MM.1S (cell line): ENCODE measurements at regions not wholly inside any gene's neighbourhood (a gene's known extent, or its start where the extent isn't known, plus 50 kb on each side); places are given as distances from the start of the nearest gene placed in this dataset.

Source experiments
- DNase-seq: peaks from one replicate; pipeline ENCODE4 v3.0.0-alpha.2; 2015
- H2AFZ ChIP-seq: fragments of 300-600 bp; sonication (generic); 2 replicates; pipeline ENCODE4 v1.6.0; 2016; ENCODE audit warnings: antibody characterized with exemption, low read length
- H3F3A ChIP-seq: fragments of 300-600 bp; sonication (generic); 2 replicates; pipeline ENCODE4 v1.6.1; 2016; ENCODE audit warnings: mild to moderate bottlenecking, antibody characterized with exemption, low read length, moderate library complexity, mixed read lengths; ENCODE audit not compliant: insufficient read depth
- H3K27ac ChIP-seq: fragments of 300-600 bp; sonication (generic); 2 replicates; pipeline ENCODE4 v1.5.1; 2016; ENCODE audit warnings: mild to moderate bottlenecking, low read length
- H3K27me3 ChIP-seq: fragments of 300-600 bp; sonication (generic); replicated peaks from 2 replicates; pipeline ENCODE4 v1.6.0; 2016; ENCODE audit warnings: low read length; ENCODE audit not compliant: insufficient read depth
- H3K36me3 ChIP-seq: fragments of 300-600 bp; sonication (generic); replicated peaks from 2 replicates; pipeline ENCODE4 v1.6.1; 2016; ENCODE audit warnings: mild to moderate bottlenecking, low read length, mixed read lengths; ENCODE audit not compliant: insufficient read depth
- H3K4me1 ChIP-seq: fragments of 300-600 bp; sonication (generic); 2 replicates; pipeline ENCODE4 v1.6.1; 2016; ENCODE audit warnings: low read length, mixed read lengths
- H3K4me2 ChIP-seq: fragments of 300-600 bp; sonication (generic); 2 replicates; pipeline ENCODE4 v1.6.0; 2016; ENCODE audit warnings: low read depth, low read length
- H3K4me3 ChIP-seq: fragments of 300-600 bp; sonication (generic); 2 replicates; pipeline ENCODE4 v1.5.1; 2016; ENCODE audit warnings: low read length, mixed read lengths
- H3K79me2 ChIP-seq: fragments of 300-600 bp; sonication (generic); 2 replicates; pipeline ENCODE4 v1.6.1; 2016; ENCODE audit warnings: mixed run types, low read length, mixed read lengths
- H3K9ac ChIP-seq: fragments of 300-600 bp; sonication (generic); 2 replicates; pipeline ENCODE4 v1.6.1; 2016; ENCODE audit warnings: low read length, mixed read lengths
- H3K9me2 ChIP-seq: fragments of 300-600 bp; sonication (generic); replicated peaks from 2 replicates; pipeline ENCODE4 v1.6.1; 2016; ENCODE audit warnings: mild to moderate bottlenecking, low read length, mixed read lengths; ENCODE audit not compliant: insufficient read depth
- H3K9me3 ChIP-seq: fragments of 300-600 bp; sonication (generic); replicated peaks from 2 replicates; pipeline ENCODE4 v1.6.1; 2016; ENCODE audit warnings: mild to moderate bottlenecking, low read length, mixed read lengths; ENCODE audit not compliant: insufficient read depth
- H4K20me1 ChIP-seq: fragments of 300-600 bp; sonication (generic); 2 replicates; pipeline ENCODE4 v1.6.1; 2016; ENCODE audit warnings: mild to moderate bottlenecking, low read length, moderate library complexity, mixed read lengths; ENCODE audit not compliant: insufficient read depth
- CTCF ChIP-seq: fragments of 300-600 bp; sonication (generic); IDR thresholded peaks from 2 replicates; pipeline ENCODE4 v1.5.1; 2016; ENCODE audit warnings: antibody characterized with exemption, low read length, mixed read lengths
- EZH2 ChIP-seq: fragments of 300-600 bp; sonication (generic); optimal IDR thresholded peaks from 2 replicates; pipeline ENCODE3; 2017; ENCODE audit warnings: low read depth, mild to moderate bottlenecking, antibody characterized with exemption, low read length, mixed read lengths
- EZH2phosphoT487 ChIP-seq: fragments of 300-600 bp; sonication (generic); IDR thresholded peaks from 2 replicates; pipeline ENCODE4 v1.6.1; 2018; ENCODE audit warnings: antibody characterized with exemption, low read length

GRCh38 chr1:199789141-199789540, 238.4 kb upstream of the NR5A2 start:
- no peaks in the 10 kb centered on the region for H3K36me3 ChIP-seq
- H3K9ac ChIP-seq, result no peak overlapping the region
- H2AFZ ChIP-seq, result no peak overlapping the region
- H3K4me1 ChIP-seq, result no peaks in the 10 kb centered on the region
- no peaks in the 10 kb centered on the region for H4K20me1 ChIP-seq
- H3K9me2 ChIP-seq, result no peaks in the 10 kb centered on the region
- no peaks in the 10 kb centered on the region for H3F3A ChIP-seq
- H3K9me3 ChIP-seq, result no peaks in the 10 kb centered on the region
- H3K27me3 ChIP-seq, result no peaks in the 10 kb centered on the region
- no peak for TF ChIP-seq EZH2phosphoT487
- no peak for TF ChIP-seq CTCF
- no peak for TF ChIP-seq EZH2
- DNase-seq, result no peak
- H3K27ac ChIP-seq, result no peak overlapping the region
- no peaks in the 10 kb centered on the region for H3K79me2 ChIP-seq
- no peak overlapping the region for H3K4me2 ChIP-seq
- no peak overlapping the region for H3K4me3 ChIP-seq

- Histone ChIP-seq H3K9me2 (no peaks in the 10 kb centered on the region), H4K20me1 (no peaks in the 10 kb centered on the region), H3K36me3 (no peaks in the 10 kb centered on the region), H3K27ac (no peak overlapping the region), H3K9ac (no peak overlapping the region), H3K27me3 (no peaks in the 10 kb centered on the region), H3K79me2 (no peaks in the 10 kb centered on the region), H3F3A (no peaks in the 10 kb centered on the region), H3K4me1 (no peaks in the 10 kb centered on the region), H3K9me3 (no peaks in the 10 kb centered on the region), H3K4me2 (no peak overlapping the region), H3K4me3 (no peak overlapping the region), H2AFZ (no peak overlapping the region)
- TF ChIP-seq CTCF, result no peak
- TF ChIP-seq EZH2phosphoT487, result no peak
- TF ChIP-seq EZH2, result no peak
- DNase-seq, result no peak
Measured at GRCh38 chr1:199791495-199791894, 236.0 kb upstream of the NR5A2 start.

- H2AFZ ChIP-seq, result no peak overlapping the region
- H3F3A ChIP-seq, result no peaks in the 10 kb centered on the region
- H3K27ac ChIP-seq, result no peak overlapping the region
- H3K9me2 ChIP-seq, result no peaks in the 10 kb centered on the region
- no peaks in the 10 kb centered on the region for H4K20me1 ChIP-seq
- H3K4me2 ChIP-seq, result no peak overlapping the region
- no peak overlapping the region for H3K9ac ChIP-seq
- no peak for TF ChIP-seq EZH2phosphoT487
- TF ChIP-seq EZH2, result no peak
- TF ChIP-seq CTCF, result no peak
- no peaks in the 10 kb centered on the region for H3K9me3 ChIP-seq
- no peak for DNase-seq
- H3K36me3 ChIP-seq, result no peaks in the 10 kb centered on the region
- H3K4me1 ChIP-seq, result no peaks in the 10 kb centered on the region
- no peaks in the 10 kb centered on the region for H3K27me3 ChIP-seq
- no peak overlapping the region for H3K4me3 ChIP-seq
- H3K79me2 ChIP-seq, result no peaks in the 10 kb centered on the region
Measured at GRCh38 chr1:199792874-199793273, 234.6 kb upstream of the NR5A2 start.
